SK-N-SH treated with all-trans-retinoic acid at 6 μM for 48 hours (cell line): ENCODE measurements at regions not wholly inside any gene's neighbourhood (a gene's known extent, or its start where the extent isn't known, plus 50 kb on each side); places are given as distances from the start of the nearest gene placed in this dataset.

ENCODE experiments used
- CREB5 ChIP-seq: fragments of 250-450 bp; sonication (Bioruptor Pico); IDR thresholded peaks from 2 replicates; pipeline ENCODE4 v1.5.1; 2020; ENCODE audit warnings: low read depth, mild to moderate bottlenecking, moderate library complexity
- CSDC2 ChIP-seq: fragments of 250-450 bp; sonication (Bioruptor Pico); IDR thresholded peaks from 2 replicates; pipeline ENCODE4 v1.5.0; 2020; ENCODE audit warnings: mild to moderate bottlenecking, moderate library complexity
- OSR1 ChIP-seq: fragments of 250-450 bp; sonication (Bioruptor Pico); IDR thresholded peaks from 2 replicates; pipeline ENCODE4 v1.8.0; 2022; ENCODE audit warnings: moderate library complexity, mild to moderate bottlenecking, inconsistent platforms
- RARB ChIP-seq: fragments of 250-450 bp; sonication (Bioruptor Pico); IDR thresholded peaks from 2 replicates; pipeline ENCODE4 v1.8.0; 2021; ENCODE audit warnings: mild to moderate bottlenecking, moderate library complexity
- TCF4 ChIP-seq: fragments of 250-450 bp; sonication (Bioruptor Pico); IDR thresholded peaks from 2 replicates; pipeline ENCODE4 v1.8.0; 2021; ENCODE audit warnings: mild to moderate bottlenecking, moderate library complexity, borderline replicate concordance
- ZFP30 ChIP-seq: fragments of 450-650 bp; formaldehyde crosslinking; IDR thresholded peaks from 2 replicates; pipeline ENCODE4 v1.5.0; 2022; ENCODE audit warnings: mild to moderate bottlenecking, moderate library complexity
- ZNF565 ChIP-seq: fragments of 450-650 bp; formaldehyde crosslinking; conservative IDR thresholded peaks from 2 replicates; pipeline ENCODE4 v1.5.0; 2020; ENCODE audit warnings: low read depth, mild to moderate bottlenecking, moderate library complexity

DNA sequence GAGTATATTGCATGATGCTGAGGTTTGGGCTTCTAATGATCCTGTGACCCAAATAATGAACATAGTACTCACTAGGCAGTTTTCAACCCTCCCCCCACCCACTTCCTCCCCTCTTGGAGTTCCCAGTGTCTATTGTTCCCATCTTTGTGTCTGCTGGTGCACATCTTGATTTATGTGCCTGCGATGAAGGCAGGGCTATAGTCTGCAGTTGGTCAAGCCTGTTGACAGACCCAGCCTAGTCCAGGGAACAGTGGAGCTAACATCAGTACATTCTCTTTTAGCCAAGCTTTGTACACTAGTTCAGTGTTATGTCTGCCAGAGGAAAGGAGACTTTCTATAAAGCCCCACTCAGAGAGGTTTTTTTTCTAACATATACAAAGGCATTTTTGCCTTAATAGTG lies 287.6 kb downstream of the CPS1 start:
- TF ChIP-seq CSDC2 (CRISPR knock-in tag), result no peak
- TF ChIP-seq OSR1 (CRISPR knock-in tag), result no peak
- no peak for TF ChIP-seq ZFP30 (CRISPR knock-in tag)
- no peak for TF ChIP-seq CREB5
- no peak for TF ChIP-seq ZNF565 (CRISPR knock-in tag)
- TF ChIP-seq RARB, result no peak
- TF ChIP-seq TCF4 (CRISPR knock-in tag), result no peak
